Hepatocyte (in vitro differentiated cells): ENCODE measurements at regions not wholly inside any gene's neighbourhood (a gene's known extent, or its start where the extent isn't known, plus 50 kb on each side); places are given as distances from the start of the nearest gene placed in this dataset.

Experiments
- DNase-seq: peaks from one replicate; pipeline ENCODE4 v3.0.0-alpha.2; 2016; ENCODE audit warnings: low spot score
- H2AFZ ChIP-seq: fragments of 200-600 bp; sonication (generic); 2 replicates; pipeline ENCODE4 v1.6.0; 2016; ENCODE audit warnings: antibody characterized with exemption, mild to moderate bottlenecking
- H3K27ac ChIP-seq: fragments of 200-600 bp; sonication (generic); 2 replicates; pipeline ENCODE4 v1.5.1; 2016; ENCODE audit warnings: mild to moderate bottlenecking
- H3K27me3 ChIP-seq: fragments of 200-600 bp; sonication (generic); 2 replicates; pipeline ENCODE4 v1.6.1; 2016
- H3K36me3 ChIP-seq: fragments of 200-600 bp; sonication (generic); replicated peaks from 2 replicates; pipeline ENCODE4 v1.5.1; 2016; ENCODE audit warnings: low read depth; ENCODE audit not compliant: insufficient read depth
- H3K4me1 ChIP-seq: fragments of 200-600 bp; sonication (generic); 2 replicates; pipeline ENCODE4 v1.5.1; 2016; ENCODE audit warnings: mild to moderate bottlenecking, moderate library complexity; ENCODE audit not compliant: insufficient read depth
- H3K4me2 ChIP-seq: fragments of 200-600 bp; sonication (generic); 2 replicates; pipeline ENCODE4 v1.6.0; 2016
- H3K4me3 ChIP-seq: fragments of 200-600 bp; sonication (generic); 2 replicates; pipeline ENCODE4 v1.5.1; 2016; ENCODE audit warnings: mild to moderate bottlenecking
- H3K79me2 ChIP-seq: fragments of 200-600 bp; sonication (generic); 2 replicates; pipeline ENCODE4 v1.6.0; 2017; ENCODE audit warnings: mild to moderate bottlenecking
- H3K9me2 ChIP-seq: fragments of 200-600 bp; sonication (generic); replicated peaks from 2 replicates; pipeline ENCODE4 v1.6.0; 2017; ENCODE audit warnings: mild to moderate bottlenecking; ENCODE audit not compliant: insufficient read depth
- H3K9me3 ChIP-seq: fragments of 200-600 bp; sonication (generic); 2 replicates; pipeline ENCODE4 v1.5.1; 2016; ENCODE audit warnings: low read depth, mild to moderate bottlenecking
- H4K20me1 ChIP-seq: fragments of 200-600 bp; sonication (generic); 2 replicates; pipeline ENCODE4 v1.6.0; 2016; ENCODE audit warnings: mild to moderate bottlenecking; ENCODE audit not compliant: insufficient read depth, poor library complexity, severe bottlenecking
- CTCF ChIP-seq: fragments of 200-600 bp; sonication (generic); IDR thresholded peaks from 2 replicates; pipeline ENCODE4 v1.5.1; 2016; ENCODE audit warnings: antibody characterized with exemption, mild to moderate bottlenecking; ENCODE audit not compliant: poor library complexity
- EZH2 ChIP-seq: fragments of 200-600 bp; sonication (generic); IDR thresholded peaks from 2 replicates; pipeline ENCODE4 v1.6.1; 2016; ENCODE audit warnings: antibody characterized with exemption, mild to moderate bottlenecking, borderline replicate concordance
- EZH2phosphoT487 ChIP-seq: fragments of 200-600 bp; sonication (generic); IDR thresholded peaks from one replicate; pipeline ENCODE4 v1.6.1; 2018; ENCODE audit warnings: antibody characterized with exemption, mild to moderate bottlenecking, low read depth, moderate library complexity; ENCODE audit not compliant: unreplicated experiment, severe bottlenecking
- WGBS: methylation state at CpG from one replicate; pipeline ENCODE4 v1.1.6; 2016; ENCODE audit warnings: low lambda C conversion rate; ENCODE audit errors: missing lambda C conversion rate; 5-methylcytosine and 5-hydroxymethylcytosine counted together

- Histone ChIP-seq H2AFZ (no peak overlapping the region), H3K36me3 (no peaks in the 10 kb centered on the region), H3K4me3 (no peak overlapping the region), H3K4me1 (peaks cover 15% of the 10 kb centered on the region), H3K27me3 (no peaks in the 10 kb centered on the region), H3K4me2 (peak overlapping the region; percentile 56), H4K20me1 (no peaks in the 10 kb centered on the region), H3K27ac (peak overlapping the region; percentile 86), H3K9me2 (no peaks in the 10 kb centered on the region), H3K79me2 (no peaks in the 10 kb centered on the region), H3K9me3 (no peaks in the 10 kb centered on the region)
- DNase-seq, result no peak
- 90% methylated on average over 2 of the region's 2 CpGs for WGBS
- TF ChIP-seq CTCF, result no peak
- TF ChIP-seq EZH2, result no peak
- no peak for TF ChIP-seq EZH2phosphoT487
Observed at GRCh38 chr16:86304868-86305267, 205.5 kb upstream of the FOXF1 start.

- Histone ChIP-seq H3K9me2 (no peaks in the 10 kb centered on the region), H3K36me3 (no peaks in the 10 kb centered on the region), H3K4me3 (no peak overlapping the region), H3K9me3 (no peaks in the 10 kb centered on the region), H2AFZ (no peak overlapping the region), H3K27ac (peak overlapping the region; percentile 86), H3K4me1 (peaks cover 15% of the 10 kb centered on the region), H3K79me2 (no peaks in the 10 kb centered on the region), H3K27me3 (peaks cover 3% of the 10 kb centered on the region), H3K4me2 (no peak overlapping the region), H4K20me1 (no peaks in the 10 kb centered on the region)
- DNase-seq, result no peak
- TF ChIP-seq EZH2phosphoT487 (no peak), EZH2 (no peak), CTCF (no peak)
- 91% methylated on average over 5 of the region's 5 CpGs for WGBS
Observed at GRCh38 chr16:86305440-86305839, 204.9 kb upstream of the FOXF1 start.

- no peaks in the 10 kb centered on the region for H3K79me2 ChIP-seq
- no peak for TF ChIP-seq EZH2phosphoT487
- no peak for TF ChIP-seq EZH2
- no peaks in the 10 kb centered on the region for H4K20me1 ChIP-seq
- 63% methylated on average over 7 of the region's 7 CpGs for WGBS
- DNase-seq, result no peak
- H3K4me3 ChIP-seq, result no peak overlapping the region
- H2AFZ ChIP-seq, result no peak overlapping the region
- no peaks in the 10 kb centered on the region for H3K36me3 ChIP-seq
- peaks cover 10% of the 10 kb centered on the region for H3K4me1 ChIP-seq
- H3K9me2 ChIP-seq, result no peaks in the 10 kb centered on the region
- H3K9me3 ChIP-seq, result no peaks in the 10 kb centered on the region
- peak overlapping the region; percentile 86 for H3K27ac ChIP-seq
- H3K27me3 ChIP-seq, result peaks cover 4% of the 10 kb centered on the region
- no peak overlapping the region for H3K4me2 ChIP-seq
Observed at GRCh38 chr16:86306011-86306644, 204.2 kb upstream of the FOXF1 start.

GRCh38 chr16:86306811-86307513, 203.4 kb upstream of the FOXF1 start:
- Histone ChIP-seq H3K4me1 (peaks cover 5% of the 10 kb centered on the region), H2AFZ (no peak overlapping the region), H4K20me1 (no peaks in the 10 kb centered on the region), H3K4me3 (no peak overlapping the region), H3K9me2 (no peaks in the 10 kb centered on the region), H3K36me3 (no peaks in the 10 kb centered on the region), H3K9me3 (no peaks in the 10 kb centered on the region), H3K27ac (peak overlapping the region; percentile 86), H3K79me2 (no peaks in the 10 kb centered on the region), H3K27me3 (peaks cover 4% of the 10 kb centered on the region), H3K4me2 (no peak overlapping the region)
- no peak for DNase-seq
- WGBS, result 78% methylated on average over 9 of the region's 9 CpGs
- TF ChIP-seq EZH2phosphoT487, result no peak
- no peak for TF ChIP-seq EZH2
- no peak for TF ChIP-seq CTCF
